ENCODE measurements at regions not wholly inside any gene's neighbourhood (a gene's known extent, or its start where the extent isn't known, plus 50 kb on each side); places are given as distances from the start of the nearest gene placed in this dataset.

DNA sequence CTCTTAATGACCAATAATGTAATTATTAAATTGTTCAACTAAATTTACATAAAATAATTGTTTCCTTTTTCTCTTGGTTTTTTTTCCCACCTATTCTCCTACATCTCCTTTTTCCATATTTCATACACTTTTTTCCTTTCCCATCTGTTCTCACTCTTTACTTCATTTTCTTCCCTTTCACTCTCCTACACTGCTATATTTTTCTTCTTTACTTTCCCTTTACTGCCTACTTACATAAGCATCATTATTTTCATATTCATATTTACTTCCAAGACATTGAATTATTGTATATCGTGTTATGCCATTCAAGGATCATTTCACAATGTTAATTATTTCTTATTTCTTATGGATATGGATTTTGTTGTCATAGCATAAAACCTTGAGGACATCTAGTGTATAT lies 1275.6 kb downstream of the NSUN3 start:
- TF ChIP-seq, protein P1, sequence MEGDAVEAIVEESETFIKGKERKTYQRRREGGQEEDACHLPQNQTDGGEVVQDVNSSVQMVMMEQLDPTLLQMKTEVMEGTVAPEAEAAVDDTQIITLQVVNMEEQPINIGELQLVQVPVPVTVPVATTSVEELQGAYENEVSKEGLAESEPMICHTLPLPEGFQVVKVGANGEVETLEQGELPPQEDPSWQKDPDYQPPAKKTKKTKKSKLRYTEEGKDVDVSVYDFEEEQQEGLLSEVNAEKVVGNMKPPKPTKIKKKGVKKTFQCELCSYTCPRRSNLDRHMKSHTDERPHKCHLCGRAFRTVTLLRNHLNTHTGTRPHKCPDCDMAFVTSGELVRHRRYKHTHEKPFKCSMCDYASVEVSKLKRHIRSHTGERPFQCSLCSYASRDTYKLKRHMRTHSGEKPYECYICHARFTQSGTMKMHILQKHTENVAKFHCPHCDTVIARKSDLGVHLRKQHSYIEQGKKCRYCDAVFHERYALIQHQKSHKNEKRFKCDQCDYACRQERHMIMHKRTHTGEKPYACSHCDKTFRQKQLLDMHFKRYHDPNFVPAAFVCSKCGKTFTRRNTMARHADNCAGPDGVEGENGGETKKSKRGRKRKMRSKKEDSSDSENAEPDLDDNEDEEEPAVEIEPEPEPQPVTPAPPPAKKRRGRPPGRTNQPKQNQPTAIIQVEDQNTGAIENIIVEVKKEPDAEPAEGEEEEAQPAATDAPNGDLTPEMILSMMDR (conservative IDR thresholded peaks at IDR 0.05; ENCODE audit: low read depth in 2 of 2), result no peak
- TF ChIP-seq POLR2AphosphoS5 (IDR thresholded peaks at IDR 0.05; ENCODE audit: low read depth) (no peak), CREB1 (CRISPR knock-in tag; IDR thresholded peaks at IDR 0.05; ENCODE audit: low read depth) (no peak), EZH2phosphoT487 (IDR thresholded peaks at IDR 0.05; ENCODE audit: unreplicated experiment) (no peak)
- TF ChIP-seq, protein P2, sequence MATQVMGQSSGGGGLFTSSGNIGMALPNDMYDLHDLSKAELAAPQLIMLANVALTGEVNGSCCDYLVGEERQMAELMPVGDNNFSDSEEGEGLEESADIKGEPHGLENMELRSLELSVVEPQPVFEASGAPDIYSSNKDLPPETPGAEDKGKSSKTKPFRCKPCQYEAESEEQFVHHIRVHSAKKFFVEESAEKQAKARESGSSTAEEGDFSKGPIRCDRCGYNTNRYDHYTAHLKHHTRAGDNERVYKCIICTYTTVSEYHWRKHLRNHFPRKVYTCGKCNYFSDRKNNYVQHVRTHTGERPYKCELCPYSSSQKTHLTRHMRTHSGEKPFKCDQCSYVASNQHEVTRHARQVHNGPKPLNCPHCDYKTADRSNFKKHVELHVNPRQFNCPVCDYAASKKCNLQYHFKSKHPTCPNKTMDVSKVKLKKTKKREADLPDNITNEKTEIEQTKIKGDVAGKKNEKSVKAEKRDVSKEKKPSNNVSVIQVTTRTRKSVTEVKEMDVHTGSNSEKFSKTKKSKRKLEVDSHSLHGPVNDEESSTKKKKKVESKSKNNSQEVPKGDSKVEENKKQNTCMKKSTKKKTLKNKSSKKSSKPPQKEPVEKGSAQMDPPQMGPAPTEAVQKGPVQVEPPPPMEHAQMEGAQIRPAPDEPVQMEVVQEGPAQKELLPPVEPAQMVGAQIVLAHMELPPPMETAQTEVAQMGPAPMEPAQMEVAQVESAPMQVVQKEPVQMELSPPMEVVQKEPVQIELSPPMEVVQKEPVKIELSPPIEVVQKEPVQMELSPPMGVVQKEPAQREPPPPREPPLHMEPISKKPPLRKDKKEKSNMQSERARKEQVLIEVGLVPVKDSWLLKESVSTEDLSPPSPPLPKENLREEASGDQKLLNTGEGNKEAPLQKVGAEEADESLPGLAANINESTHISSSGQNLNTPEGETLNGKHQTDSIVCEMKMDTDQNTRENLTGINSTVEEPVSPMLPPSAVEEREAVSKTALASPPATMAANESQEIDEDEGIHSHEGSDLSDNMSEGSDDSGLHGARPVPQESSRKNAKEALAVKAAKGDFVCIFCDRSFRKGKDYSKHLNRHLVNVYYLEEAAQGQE (IDR thresholded peaks at IDR 0.05; ENCODE audit: unreplicated experiment), result no peak

Measured in GM23338 (cell line).